ENCODE measurements at regions not wholly inside any gene's neighbourhood (a gene's known extent, or its start where the extent isn't known, plus 50 kb on each side); places are given as distances from the start of the nearest gene placed in this dataset.
"Not testable (repeated sequence)": the region's sequence is repeated elsewhere in the genome, so short reads cannot be mapped to it uniquely, and the experiment has no call there.

GRCh38 chr5:145521523-145521922 is 313.6 kb downstream of the PRELID2 start:
- H3K36me3 Mint-ChIP-seq (ENCODE audit: low read depth) = no peaks in the 10 kb centered on the region
- H3K27me3 Mint-ChIP-seq = no peaks in the 10 kb centered on the region
- peaks cover 3% of the 10 kb centered on the region for H3K9me3 Mint-ChIP-seq
- H3K4me3 Mint-ChIP-seq = no peak overlapping the region
- no peaks in the 10 kb centered on the region for H3K4me1 Mint-ChIP-seq
- no peak for ATAC-seq (replicated peaks)
- no peak overlapping the region for H3K27ac Mint-ChIP-seq

GRCh38 chr5:145521066-145521465 is 314.1 kb downstream of the PRELID2 start:
- Mint-ChIP-seq H3K27ac (no peak overlapping the region), H3K27me3 (no peaks in the 10 kb centered on the region), H3K4me1 (no peaks in the 10 kb centered on the region), H3K4me3 (no peak overlapping the region), H3K36me3 (ENCODE audit: low read depth) (no peaks in the 10 kb centered on the region), H3K9me3 (peaks cover 4% of the 10 kb centered on the region)
- no peak for ATAC-seq (replicated peaks)

GRCh38 chr5:145520335-145520734 is 314.8 kb downstream of the PRELID2 start:
- no peak for ATAC-seq (replicated peaks)
- no peak overlapping the region for H3K27ac Mint-ChIP-seq
- H3K36me3 Mint-ChIP-seq (ENCODE audit: low read depth) = no peaks in the 10 kb centered on the region
- no peak overlapping the region for H3K4me3 Mint-ChIP-seq
- H3K9me3 Mint-ChIP-seq = peaks cover 11% of the 10 kb centered on the region
- H3K4me1 Mint-ChIP-seq = no peaks in the 10 kb centered on the region
- H3K27me3 Mint-ChIP-seq = no peaks in the 10 kb centered on the region

GRCh38 chr5:145517588-145517987 is 317.6 kb downstream of the PRELID2 start:
- not testable (repeated sequence) for ATAC-seq (replicated peaks); H3K27ac Mint-ChIP-seq; H3K36me3 Mint-ChIP-seq (ENCODE audit: low read depth); H3K27me3 Mint-ChIP-seq; H3K4me3 Mint-ChIP-seq; H3K4me1 Mint-ChIP-seq
- peaks cover 22% of the 10 kb centered on the region for H3K9me3 Mint-ChIP-seq

- no peak overlapping the region for H3K4me3 Mint-ChIP-seq
- ATAC-seq (replicated peaks) = no peak
- no peak overlapping the region for H3K27ac Mint-ChIP-seq
- H3K36me3 Mint-ChIP-seq (ENCODE audit: low read depth) = no peaks in the 10 kb centered on the region
- H3K27me3 Mint-ChIP-seq = no peaks in the 10 kb centered on the region
- H3K9me3 Mint-ChIP-seq = peaks cover 22% of the 10 kb centered on the region
- H3K4me1 Mint-ChIP-seq = no peaks in the 10 kb centered on the region
Observed at GRCh38 chr5:145511351-145511750, 323.8 kb downstream of the PRELID2 start.

GRCh38 chr5:145510769-145511168 is 324.4 kb downstream of the PRELID2 start:
- peaks cover 17% of the 10 kb centered on the region for H3K9me3 Mint-ChIP-seq
- no peaks in the 10 kb centered on the region for H3K27me3 Mint-ChIP-seq
- no peak overlapping the region for H3K4me3 Mint-ChIP-seq
- no peaks in the 10 kb centered on the region for H3K36me3 Mint-ChIP-seq (ENCODE audit: low read depth)
- no peak for ATAC-seq (replicated peaks)
- H3K4me1 Mint-ChIP-seq = no peaks in the 10 kb centered on the region
- no peak overlapping the region for H3K27ac Mint-ChIP-seq

GRCh38 chr5:145510324-145510723 is 324.8 kb downstream of the PRELID2 start:
- Mint-ChIP-seq H3K4me3 (no peak overlapping the region), H3K4me1 (no peaks in the 10 kb centered on the region), H3K9me3 (peaks cover 14% of the 10 kb centered on the region), H3K27ac (no peak overlapping the region), H3K36me3 (ENCODE audit: low read depth) (no peaks in the 10 kb centered on the region), H3K27me3 (no peaks in the 10 kb centered on the region)
- no peak for ATAC-seq (replicated peaks)

- Mint-ChIP-seq H3K4me3 (no peak overlapping the region), H3K27ac (no peak overlapping the region), H3K4me1 (no peaks in the 10 kb centered on the region), H3K27me3 (no peaks in the 10 kb centered on the region), H3K36me3 (ENCODE audit: low read depth) (no peaks in the 10 kb centered on the region), H3K9me3 (peaks cover 10% of the 10 kb centered on the region)
- ATAC-seq (replicated peaks) = no peak
Observed at GRCh38 chr5:145509336-145510136, 325.6 kb downstream of the PRELID2 start.

GRCh38 chr5:145506185-145506850 is 328.8 kb downstream of the PRELID2 start:
- Mint-ChIP-seq H3K27ac (no peak overlapping the region), H3K27me3 (no peaks in the 10 kb centered on the region), H3K9me3 (no peaks in the 10 kb centered on the region), H3K4me3 (no peak overlapping the region), H3K36me3 (ENCODE audit: low read depth) (no peaks in the 10 kb centered on the region), H3K4me1 (no peaks in the 10 kb centered on the region)
- no peak for ATAC-seq (replicated peaks)

GRCh38 chr5:145502906-145503305 is 332.2 kb downstream of the PRELID2 start:
- no peaks in the 10 kb centered on the region for H3K4me1 Mint-ChIP-seq
- H3K36me3 Mint-ChIP-seq (ENCODE audit: low read depth) = no peaks in the 10 kb centered on the region
- H3K27me3 Mint-ChIP-seq = no peaks in the 10 kb centered on the region
- no peak overlapping the region for H3K4me3 Mint-ChIP-seq
- H3K9me3 Mint-ChIP-seq = peaks cover 3% of the 10 kb centered on the region
- no peak for ATAC-seq (replicated peaks)
- no peak overlapping the region for H3K27ac Mint-ChIP-seq

GRCh38 chr5:145500710-145501109 is 334.4 kb downstream of the PRELID2 start:
- no peak overlapping the region for H3K4me3 Mint-ChIP-seq
- no peak for ATAC-seq (replicated peaks)
- H3K27ac Mint-ChIP-seq = no peak overlapping the region
- no peaks in the 10 kb centered on the region for H3K4me1 Mint-ChIP-seq
- no peaks in the 10 kb centered on the region for H3K27me3 Mint-ChIP-seq
- no peaks in the 10 kb centered on the region for H3K36me3 Mint-ChIP-seq (ENCODE audit: low read depth)
- peaks cover 3% of the 10 kb centered on the region for H3K9me3 Mint-ChIP-seq

GRCh38 chr5:145499483-145499882 is 335.7 kb downstream of the PRELID2 start:
- Mint-ChIP-seq H3K9me3 (peaks cover 3% of the 10 kb centered on the region), H3K36me3 (ENCODE audit: low read depth) (no peaks in the 10 kb centered on the region), H3K4me3 (no peak overlapping the region), H3K4me1 (no peaks in the 10 kb centered on the region), H3K27ac (no peak overlapping the region), H3K27me3 (no peaks in the 10 kb centered on the region)
- no peak for ATAC-seq (replicated peaks)

GRCh38 chr5:145497052-145497451 is 338.1 kb downstream of the PRELID2 start:
- Mint-ChIP-seq H3K9me3 (peaks cover 12% of the 10 kb centered on the region), H3K4me3 (no peak overlapping the region), H3K36me3 (ENCODE audit: low read depth) (no peaks in the 10 kb centered on the region), H3K27me3 (peaks cover 5% of the 10 kb centered on the region), H3K4me1 (no peaks in the 10 kb centered on the region), H3K27ac (no peak overlapping the region)
- no peak for ATAC-seq (replicated peaks)

GRCh38 chr5:145495741-145496140 is 339.4 kb downstream of the PRELID2 start:
- no peak for ATAC-seq (replicated peaks)
- Mint-ChIP-seq H3K27ac (no peak overlapping the region), H3K4me1 (no peaks in the 10 kb centered on the region), H3K27me3 (peaks cover 5% of the 10 kb centered on the region), H3K4me3 (no peak overlapping the region), H3K9me3 (peaks cover 12% of the 10 kb centered on the region), H3K36me3 (ENCODE audit: low read depth) (no peaks in the 10 kb centered on the region)

- no peak overlapping the region for H3K27ac Mint-ChIP-seq
- peaks cover 5% of the 10 kb centered on the region for H3K27me3 Mint-ChIP-seq
- no peaks in the 10 kb centered on the region for H3K4me1 Mint-ChIP-seq
- ATAC-seq (replicated peaks) = no peak
- no peaks in the 10 kb centered on the region for H3K36me3 Mint-ChIP-seq (ENCODE audit: low read depth)
- no peak overlapping the region for H3K4me3 Mint-ChIP-seq
- peaks cover 10% of the 10 kb centered on the region for H3K9me3 Mint-ChIP-seq
Observed at GRCh38 chr5:145495196-145495595, 339.9 kb downstream of the PRELID2 start.

Measured in activated T-helper 17 cell treated with anti-CD3 and anti-CD28 coated beads, Interleukin-2, amount 50 U/mL, for 72 hours (primary cell).